ENCODE measurements at regions not wholly inside any gene's neighbourhood (a gene's known extent, or its start where the extent isn't known, plus 50 kb on each side); places are given as distances from the start of the nearest gene placed in this dataset.

DNA sequence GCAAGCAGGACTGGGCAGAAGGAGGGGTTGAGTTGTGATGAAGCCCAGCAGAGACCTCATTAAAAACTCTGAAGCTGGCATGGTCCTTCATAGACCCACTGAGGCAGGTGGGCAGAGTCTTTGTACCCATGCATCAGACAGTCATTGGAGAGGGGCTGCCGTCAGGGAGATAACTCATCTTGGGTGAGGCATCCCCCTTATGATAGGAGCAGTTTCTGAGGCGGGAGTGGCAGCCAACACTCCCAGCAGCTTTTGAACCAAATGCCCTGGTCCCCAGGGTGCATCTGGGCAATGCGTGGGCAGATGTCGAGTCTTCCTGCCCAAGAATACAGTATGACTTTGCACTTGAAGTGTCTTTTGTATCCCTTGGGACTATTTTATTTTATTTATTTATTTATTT, 68.1 kb downstream of the HTR5A start:
- no peak for DNase-seq

DNA sequence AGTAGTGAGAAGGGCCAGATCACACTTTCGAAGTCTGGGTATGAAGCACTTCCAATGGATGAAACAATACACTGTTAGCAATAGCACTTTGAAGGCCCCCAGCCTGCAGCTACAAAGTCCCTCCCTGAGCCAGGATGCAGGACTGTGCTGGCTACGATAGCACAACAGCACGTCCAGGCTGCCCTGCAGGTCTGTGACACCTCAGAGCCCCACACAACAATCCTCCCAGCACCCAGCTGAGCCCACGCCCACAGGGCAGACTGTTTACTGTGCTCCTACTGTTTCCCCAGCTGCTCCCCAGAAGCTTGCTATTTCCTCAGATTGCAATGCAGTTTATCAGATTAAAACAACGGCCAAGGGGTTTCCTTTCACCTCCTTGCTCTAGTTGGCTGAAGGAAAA, 71.4 kb downstream of the HTR5A start:
- DNase-seq = no peak

GRCh38 chr7:155143381-155143780, 73.3 kb downstream of the HTR5A start:
- DNase-seq = no peak

GRCh38 chr7:155144371-155144770, 74.2 kb downstream of the HTR5A start:
- DNase-seq = no peak

GRCh38 chr7:155145477-155146255, 75.5 kb downstream of the HTR5A start:
- no peak for DNase-seq

- DNase-seq = no peak
Measured at GRCh38 chr7:155147172-155147571, 77.0 kb downstream of the HTR5A start.

DNA sequence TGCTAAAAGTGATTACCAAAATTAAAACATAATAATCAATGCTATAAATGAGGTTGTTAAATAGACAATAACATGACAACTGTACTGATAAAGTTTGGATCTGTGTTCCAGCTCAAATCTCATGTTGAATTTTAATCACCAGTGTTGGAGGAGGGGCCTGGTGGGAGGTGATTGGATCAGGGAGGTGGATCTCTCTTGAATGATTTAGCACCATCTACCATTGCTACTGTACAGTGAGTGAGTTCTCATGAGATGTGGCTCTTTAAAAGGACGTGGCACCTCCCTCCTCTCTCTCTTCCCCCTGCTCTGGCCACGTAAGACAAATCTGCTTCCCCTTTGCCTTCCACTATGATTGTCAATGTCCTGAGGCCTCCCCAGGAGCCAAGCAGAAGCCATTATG, 77.5 kb downstream of the HTR5A start:
- DNase-seq = no peak

DNA sequence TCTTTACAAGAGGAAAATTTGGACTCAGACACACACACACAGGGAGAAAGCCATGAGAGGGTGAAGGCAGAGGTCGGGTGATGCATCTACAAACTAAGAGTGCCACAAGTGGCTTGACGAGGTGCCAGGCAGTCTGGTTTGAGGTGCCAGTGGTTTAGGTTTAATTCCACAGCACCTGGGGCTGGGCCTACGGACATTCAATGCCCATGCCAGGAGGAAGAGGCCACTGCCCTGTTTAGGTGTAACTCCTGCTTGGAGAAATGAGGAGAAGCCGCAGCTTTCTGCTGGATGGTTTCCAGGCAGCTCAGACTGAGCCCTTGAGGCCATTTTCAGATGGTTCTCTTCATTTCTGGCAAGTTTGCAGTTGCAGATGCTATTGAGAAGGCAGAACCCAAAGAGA, 83.6 kb downstream of the HTR5A start:
- DNase-seq = no peak

GRCh38 chr7:155154586-155154985, 84.5 kb downstream of the HTR5A start:
- no peak for DNase-seq

- DNase-seq = no peak
Measured at GRCh38 chr7:155161690-155162089, 91.6 kb downstream of the HTR5A start.

DNA sequence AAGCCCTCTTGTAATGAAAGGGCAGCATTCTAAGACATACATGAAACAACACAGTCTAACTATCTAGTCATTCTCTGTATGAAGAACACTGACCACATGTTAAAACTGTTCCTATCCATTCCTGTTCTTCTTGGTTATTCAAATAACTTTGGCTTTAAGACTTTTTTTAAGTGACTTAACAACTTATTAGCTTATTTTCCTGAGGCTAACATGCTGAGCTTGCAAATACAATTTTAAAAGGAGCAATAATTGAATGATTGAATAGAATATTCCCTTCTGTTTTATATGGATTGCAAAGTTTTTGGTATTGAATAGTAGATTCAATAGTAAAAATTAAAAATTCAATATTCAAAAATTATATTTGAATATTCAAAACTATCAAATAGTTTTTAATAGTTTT, 92.3 kb downstream of the HTR5A start:
- no peak for DNase-seq

GRCh38 chr7:155163696-155164095, 93.6 kb downstream of the HTR5A start:
- no peak for DNase-seq

DNA sequence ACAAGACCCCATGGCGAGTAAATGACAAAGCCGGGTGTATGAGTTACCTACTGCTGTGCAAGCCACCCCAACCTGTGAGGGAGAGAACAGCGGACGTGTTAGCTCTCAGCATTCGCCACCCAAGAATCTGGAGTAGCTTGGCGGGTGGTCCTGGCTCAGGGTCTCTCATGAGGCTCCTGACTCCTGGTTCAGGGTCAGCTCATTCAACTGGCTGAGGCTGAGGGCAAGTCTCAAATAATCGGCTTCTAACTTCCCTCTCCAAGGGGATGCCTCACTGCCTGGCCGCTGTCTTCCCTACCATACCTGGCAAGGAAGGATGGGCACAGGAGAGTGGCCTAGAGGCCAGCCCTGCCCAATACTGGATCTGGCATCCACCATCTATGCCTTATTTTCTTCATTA, 94.2 kb downstream of the HTR5A start:
- no peak for DNase-seq

- no peak for DNase-seq
Measured at GRCh38 chr7:155166108-155166507, 96.0 kb downstream of the HTR5A start.

- DNase-seq = peak in 1 of 51 donors; percentile 10
Measured at GRCh38 chr7:155166673-155167370, 96.7 kb downstream of the HTR5A start.

DNA sequence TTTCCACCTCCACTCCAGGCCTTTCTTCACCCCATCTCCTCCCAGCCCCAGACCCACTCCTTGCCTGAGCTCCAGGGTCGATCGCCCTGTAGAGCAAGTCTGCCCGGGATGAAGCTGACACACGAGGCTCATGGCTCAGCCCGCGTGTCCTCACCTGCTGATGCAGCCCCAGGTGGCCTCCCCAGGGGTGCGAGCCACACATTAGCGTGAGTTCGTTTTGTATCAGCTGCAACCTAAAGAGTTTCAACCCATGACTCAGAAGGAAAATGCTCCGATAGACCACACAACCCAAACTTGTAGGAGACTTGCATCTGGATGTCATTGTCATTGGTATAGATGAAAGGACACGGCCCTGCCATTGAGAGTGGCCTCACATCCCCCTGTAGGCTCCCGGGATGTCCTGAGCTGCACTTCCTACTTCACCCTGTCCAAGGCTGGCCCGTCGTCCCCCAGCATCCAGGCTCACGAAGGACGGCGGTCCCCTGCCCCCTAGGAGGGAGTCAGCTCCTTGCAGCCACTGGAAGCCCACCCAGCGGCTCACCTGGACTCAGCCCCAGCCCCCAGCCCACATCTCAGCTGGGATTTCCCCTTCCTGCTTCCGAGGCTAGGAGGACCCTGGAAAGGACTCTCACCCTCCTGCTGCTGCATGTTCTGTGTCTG, 97.7 kb downstream of the HTR5A start:
- DNase-seq = no peak

- no peak for DNase-seq
Measured at GRCh38 chr7:155168597-155169480, 98.7 kb downstream of the HTR5A start.

DNA sequence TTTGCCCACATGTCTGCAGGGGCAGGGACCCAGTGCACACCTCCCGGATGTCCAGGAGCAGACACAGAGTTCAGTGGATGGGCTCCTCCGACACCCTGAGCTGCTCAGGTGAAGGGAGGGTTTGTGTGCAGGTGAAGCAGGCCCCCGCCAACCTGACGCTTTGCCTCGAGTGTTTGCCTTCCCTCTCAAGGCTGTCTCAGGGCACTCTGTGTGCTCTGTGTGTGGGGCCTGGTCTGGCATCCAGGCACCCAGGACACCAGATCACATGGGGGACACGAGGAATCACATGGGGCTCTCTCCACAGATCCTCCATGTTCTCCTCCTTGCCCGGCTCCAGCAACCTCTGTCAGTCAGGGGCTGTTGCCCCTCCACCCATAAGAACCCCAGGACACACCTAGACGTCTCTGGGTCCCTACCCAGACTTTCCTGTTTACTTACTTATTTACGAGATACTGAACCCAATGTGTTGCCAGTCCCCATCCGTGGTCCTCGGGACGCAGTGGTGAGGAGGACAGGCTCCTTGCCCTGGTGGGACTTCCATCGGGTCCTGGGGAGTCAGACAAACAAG, 99.5 kb downstream of the HTR5A start:
- no peak for DNase-seq

DNA sequence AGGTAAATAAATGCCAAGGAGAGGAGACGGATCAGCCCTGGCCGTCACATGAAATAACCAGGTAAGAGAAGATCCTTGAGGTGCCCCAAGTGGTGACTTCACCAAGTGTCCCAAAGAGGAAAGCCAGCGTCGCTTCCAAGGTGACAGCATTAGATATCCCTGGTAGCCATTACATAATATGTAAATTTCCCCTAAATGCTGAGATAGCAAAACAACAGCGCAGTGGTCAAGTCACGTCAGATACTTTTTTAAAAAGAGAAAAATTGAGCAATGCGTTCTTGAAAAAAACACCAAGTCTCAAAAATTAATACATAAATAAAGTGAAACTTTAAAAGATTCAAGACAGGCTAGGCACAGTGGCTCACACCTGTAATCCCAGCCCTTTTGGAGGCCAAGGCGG, 100.2 kb downstream of the HTR5A start:
- no peak for DNase-seq

DNA sequence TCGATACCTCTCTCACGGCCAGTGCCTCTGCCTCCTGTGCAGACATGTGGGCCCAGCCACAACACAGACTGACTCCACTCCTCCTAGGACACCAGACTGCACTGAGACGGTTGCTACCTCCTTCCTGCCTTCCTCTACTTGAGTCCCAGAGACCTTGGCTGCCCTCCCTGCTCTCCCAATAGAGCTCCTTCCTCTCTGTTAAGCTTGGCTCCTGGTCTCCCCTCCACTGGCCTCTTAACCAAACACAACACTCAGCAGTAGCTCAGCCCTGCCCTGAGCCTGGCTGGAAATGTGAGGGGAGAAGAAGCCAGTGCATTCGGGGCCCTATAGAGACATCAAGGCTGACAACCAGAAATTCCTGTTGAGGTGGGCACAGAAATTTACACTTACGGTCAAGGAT, 102.0 kb downstream of the HTR5A start:
- DNase-seq = no peak

DNA sequence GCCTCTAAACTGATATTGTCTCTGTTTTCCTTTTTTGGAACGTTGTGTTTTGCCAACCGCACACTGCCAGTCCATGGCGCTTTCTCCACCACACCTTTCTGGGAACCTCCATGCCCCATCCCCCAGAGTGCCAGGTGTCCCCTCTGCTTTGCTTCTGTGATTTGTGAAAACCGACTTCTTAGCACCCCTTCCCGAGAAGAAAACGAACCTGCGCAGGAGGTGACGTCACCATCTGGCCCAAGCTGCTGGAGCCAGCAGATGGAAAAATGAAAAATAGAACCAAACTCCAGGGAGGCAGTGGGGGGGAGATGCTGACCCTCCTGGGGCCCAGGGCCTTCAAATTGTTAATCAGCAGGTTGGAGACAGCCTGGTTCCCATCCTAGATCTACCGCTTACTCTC, 103.8 kb downstream of the HTR5A start:
- DNase-seq = no peak
